H1 (cell line): ENCODE measurements at regions not wholly inside any gene's neighbourhood (a gene's known extent, or its start where the extent isn't known, plus 50 kb on each side); places are given as distances from the start of the nearest gene placed in this dataset.

Source experiments
- CHD2 ChIP-seq: IDR thresholded peaks from 2 replicates; pipeline ENCODE4 v1.6.1; 2012; ENCODE audit warnings: low read length, improper control_type of control experiment
- KDM1A ChIP-seq: fragments of 200-600, 300-600 bp; sonication (generic); IDR thresholded peaks from 2 replicates; pipeline ENCODE4 v1.7.1; 2016; ENCODE audit warnings: mild to moderate bottlenecking, low read length, borderline replicate concordance

DNA sequence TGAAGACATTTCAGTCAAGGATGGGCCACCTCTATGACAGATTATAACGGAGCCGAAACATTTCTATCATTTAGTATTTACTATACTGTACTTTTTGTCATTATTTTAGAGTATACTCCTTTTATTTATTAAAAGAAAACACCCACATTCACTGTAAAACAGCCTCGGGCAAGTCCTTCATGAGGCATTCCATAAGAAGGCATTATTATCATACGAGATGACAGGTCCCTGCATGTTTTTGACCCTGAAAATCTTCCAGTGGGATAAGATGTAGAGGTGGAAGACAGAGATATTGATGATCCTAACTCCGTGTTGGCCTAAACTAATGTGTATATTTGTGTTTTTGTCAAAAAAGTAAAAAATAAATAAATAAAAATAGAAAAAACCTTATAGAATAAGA lies 245.0 kb downstream of the MTX2 start (continued):
- TF ChIP-seq KDM1A (no peak), CHD2 (no peak)
